ENCODE measurements at regions not wholly inside any gene's neighbourhood (a gene's known extent, or its start where the extent isn't known, plus 50 kb on each side); places are given as distances from the start of the nearest gene placed in this dataset.

- no peak for DNase-seq (ENCODE audit: low spot score in 2 of 2)
- Histone ChIP-seq H3K4me3 (no peak overlapping the region), H3K9me3 (no peaks in the 10 kb centered on the region), H3K27me3 (peaks cover 17% of the 10 kb centered on the region), H3K4me1 (peaks cover 15% of the 10 kb centered on the region), H3K27ac (no peak overlapping the region), H3K36me3 (no peaks in the 10 kb centered on the region)
- WGBS = 77% methylated on average over 6 of the region's 6 CpGs
- TF ChIP-seq EP300 (IDR thresholded peaks at IDR 0.05) = no peak
- TF ChIP-seq POLR2A (IDR thresholded peaks at IDR 0.05) = no peak
- no peak for TF ChIP-seq CTCF (IDR thresholded peaks at IDR 0.05)
- no peak for TF ChIP-seq POLR2AphosphoS5 (IDR thresholded peaks at IDR 0.05)
Measured at GRCh38 chr1:223036479-223036845, 106.6 kb downstream of the TLR5 start.

- Histone ChIP-seq H3K4me3 (no peak overlapping the region), H3K27ac (no peak overlapping the region), H3K4me1 (peaks cover 8% of the 10 kb centered on the region), H3K27me3 (peaks cover 17% of the 10 kb centered on the region), H3K36me3 (no peaks in the 10 kb centered on the region), H3K9me3 (no peaks in the 10 kb centered on the region)
- TF ChIP-seq EP300 (IDR thresholded peaks at IDR 0.05) = no peak
- TF ChIP-seq POLR2A (IDR thresholded peaks at IDR 0.05) = no peak
- TF ChIP-seq POLR2AphosphoS5 (IDR thresholded peaks at IDR 0.05) = no peak
- no peak for TF ChIP-seq CTCF (IDR thresholded peaks at IDR 0.05)
- DNase-seq (ENCODE audit: low spot score in 2 of 2) = no peak
- 83% methylated on average over 9 of the region's 9 CpGs for WGBS
Measured at GRCh38 chr1:223037845-223038244, 105.2 kb downstream of the TLR5 start.

GRCh38 chr1:223038288-223039006 is 104.6 kb downstream of the TLR5 start:
- Histone ChIP-seq H3K27ac (no peak overlapping the region), H3K9me3 (no peaks in the 10 kb centered on the region), H3K36me3 (no peaks in the 10 kb centered on the region), H3K4me3 (no peak overlapping the region), H3K4me1 (peaks cover 8% of the 10 kb centered on the region), H3K27me3 (peaks cover 17% of the 10 kb centered on the region)
- WGBS = 91% methylated on average over 8 of the region's 19 CpGs
- DNase-seq (ENCODE audit: low spot score in 2 of 2) = no peak
- no peak for TF ChIP-seq POLR2AphosphoS5 (IDR thresholded peaks at IDR 0.05)
- no peak for TF ChIP-seq EP300 (IDR thresholded peaks at IDR 0.05)
- no peak for TF ChIP-seq CTCF (IDR thresholded peaks at IDR 0.05)
- no peak for TF ChIP-seq POLR2A (IDR thresholded peaks at IDR 0.05)

GRCh38 chr1:223039990-223040389 is 103.1 kb downstream of the TLR5 start:
- Histone ChIP-seq H3K4me3 (no peak overlapping the region), H3K36me3 (no peaks in the 10 kb centered on the region), H3K4me1 (peaks cover 5% of the 10 kb centered on the region), H3K9me3 (no peaks in the 10 kb centered on the region), H3K27me3 (peaks cover 17% of the 10 kb centered on the region), H3K27ac (no peak overlapping the region)
- 70% methylated on average over 6 of the region's 6 CpGs for WGBS
- TF ChIP-seq CTCF (IDR thresholded peaks at IDR 0.05) (no peak), EP300 (IDR thresholded peaks at IDR 0.05) (no peak)
- no peak for DNase-seq (ENCODE audit: low spot score in 2 of 2)

- Histone ChIP-seq H3K4me1 (no peaks in the 10 kb centered on the region), H3K4me3 (no peak overlapping the region), H3K36me3 (no peaks in the 10 kb centered on the region), H3K27ac (no peak overlapping the region), H3K9me3 (no peaks in the 10 kb centered on the region), H3K27me3 (peaks cover 19% of the 10 kb centered on the region)
- no peak for DNase-seq (ENCODE audit: low spot score in 2 of 2)
- WGBS = 31% methylated on average over 2 of the region's 2 CpGs
- TF ChIP-seq EP300 (IDR thresholded peaks at IDR 0.05) = no peak
- no peak for TF ChIP-seq POLR2A (IDR thresholded peaks at IDR 0.05)
- TF ChIP-seq CTCF (IDR thresholded peaks at IDR 0.05) = no peak
Measured at GRCh38 chr1:223041481-223041880, 101.6 kb downstream of the TLR5 start.

Measured in suprapubic skin (tissue), 4 donors.